Sigmoid colon (tissue), 6 donors: ENCODE measurements at regions not wholly inside any gene's neighbourhood (a gene's known extent, or its start where the extent isn't known, plus 50 kb on each side); places are given as distances from the start of the nearest gene placed in this dataset.

ENCODE experiments used
- DNase-seq: peaks from one replicate; pipeline ENCODE4 v3.0.0-alpha.2; 2019
- H3K27ac ChIP-seq, 4 donors: fragments of 200-600 bp; sonication (generic); one replicate each; pipeline ENCODE4 v1.5.1; 2016 to 2019; ENCODE audit warnings: mild to moderate bottlenecking in 1 of 4
- H3K27me3 ChIP-seq, 3 donors: fragments of 200-600 bp; sonication (generic); one replicate each; pipeline ENCODE4 v1.5.1; 2019; ENCODE audit warnings: mild to moderate bottlenecking in 1 of 3
- H3K36me3 ChIP-seq, 4 donors: fragments of 200-600 bp; sonication (generic); one replicate each; pipeline ENCODE4 v1.5.1; 2016 to 2019
- H3K4me1 ChIP-seq, 4 donors: fragments of 200-600 bp; sonication (generic); one replicate each; pipeline ENCODE4 v1.5.1; 2017 to 2019
- H3K4me3 ChIP-seq, 4 donors: fragments of 200-600 bp; sonication (generic); one replicate each; pipeline ENCODE4 v1.5.1; 2017 to 2019; ENCODE audit warnings: mild to moderate bottlenecking in 2 of 4, moderate library complexity in 1 of 4
- H3K9me3 ChIP-seq, 4 donors: fragments of 200-600 bp in 3 of 4; sonication (generic) in 3 of 4; one replicate each; pipeline versions ENCODE4 v1.5.1 to v1.6.1; 2013 to 2019
- CTCF ChIP-seq, 4 experiments: fragments of 450-650 bp in 3 of 4; fragments of 200-600 bp in 1 of 4; IDR thresholded peaks; one replicate each; pipeline ENCODE4 v1.5.1; 2016 to 2019; ENCODE audit warnings: antibody characterized with exemption in 4 of 4, mild to moderate bottlenecking in 3 of 4, moderate library complexity in 2 of 4
- EP300 ChIP-seq, 4 donors: sonication (generic); formaldehyde crosslinking; IDR thresholded peaks; one replicate each; pipeline ENCODE4 v1.6.1; 2017; ENCODE audit warnings: antibody characterized with exemption in 4 of 4
- POLR2A ChIP-seq, 2 donors: fragments of 450-650 bp; IDR thresholded peaks; one replicate each; pipeline ENCODE4 v1.6.1; 2016; ENCODE audit warnings: antibody characterized with exemption in 2 of 2, mild to moderate bottlenecking in 2 of 2, moderate library complexity in 2 of 2
- POLR2AphosphoS5 ChIP-seq, 4 donors: sonication (generic); formaldehyde crosslinking; IDR thresholded peaks; one replicate each; pipeline ENCODE4 v1.6.1; 2017; ENCODE audit warnings: antibody characterized with exemption in 4 of 4
- whole genome bisulfite sequencing, 2 donors: extraction: QIAGEN DNeasy Blood & Tissue Kit; methylation state at CpG; one replicate each; pipeline ENCODE4 v1.1.7; 2013; 5-methylcytosine and 5-hydroxymethylcytosine counted together
- intact Hi-C: fragments of 100-400 bp; cut with DNase I; formaldehyde crosslinking; loops from one replicate; pipeline ENCODE4 v1.15.1; 2023
- donor health status: healthy with polysubstance abuse.
- donor health status: healthy.

- H3K27ac ChIP-seq, result no peak overlapping the region
- no peak overlapping the region for H3K4me3 ChIP-seq
- H3K36me3 ChIP-seq, result no peaks in the 10 kb centered on the region
- TF ChIP-seq EP300 (IDR thresholded peaks at IDR 0.05) (no peak), POLR2A (IDR thresholded peaks at IDR 0.05) (no peak), POLR2AphosphoS5 (IDR thresholded peaks at IDR 0.05) (no peak), CTCF (IDR thresholded peaks at IDR 0.05) (no peak)
- H3K4me1 ChIP-seq, result no peaks in the 10 kb centered on the region
- no peaks in the 10 kb centered on the region for H3K27me3 ChIP-seq
- no peak for DNase-seq
- intact Hi-C loops, result no loop called here
- peaks cover 0 to 15% (median 6%) of the 10 kb centered on the region in 4 donors for H3K9me3 ChIP-seq
- WGBS, 2 donors, result 74 to 84% methylated on average over 3 of the region's 3 CpGs
These were observed 100.8 kb upstream of the SLC35B3 start for GRCh38 chr6:8536122-8536521.

GRCh38 chr6:8535519-8535918 is 100.2 kb upstream of the SLC35B3 start:
- Histone ChIP-seq H3K9me3 (peaks cover 0 to 15% (median 6%) of the 10 kb centered on the region in 4 donors), H3K36me3 (no peaks in the 10 kb centered on the region), H3K27me3 (no peaks in the 10 kb centered on the region), H3K27ac (no peak overlapping the region), H3K4me1 (no peaks in the 10 kb centered on the region), H3K4me3 (no peak overlapping the region)
- 79 to 90% methylated on average over 3 of the region's 3 CpGs for WGBS, 2 donors
- TF ChIP-seq POLR2AphosphoS5 (IDR thresholded peaks at IDR 0.05) (no peak), EP300 (IDR thresholded peaks at IDR 0.05) (no peak), CTCF (IDR thresholded peaks at IDR 0.05) (no peak), POLR2A (IDR thresholded peaks at IDR 0.05) (no peak)
- intact Hi-C loops, result no loop called here
- no peak for DNase-seq

- intact Hi-C loops, result no loop called here
- Histone ChIP-seq H3K36me3 (no peaks in the 10 kb centered on the region), H3K4me3 (no peak overlapping the region), H3K27ac (no peak overlapping the region), H3K4me1 (no peaks in the 10 kb centered on the region), H3K9me3 (no peaks in the 10 kb centered on the region), H3K27me3 (no peaks in the 10 kb centered on the region)
- 81 to 89% methylated on average over 12 of the region's 12 CpGs for WGBS, 2 donors
- no peak for TF ChIP-seq POLR2AphosphoS5 (IDR thresholded peaks at IDR 0.05)
- TF ChIP-seq CTCF (IDR thresholded peaks at IDR 0.05), result no peak
- TF ChIP-seq EP300 (IDR thresholded peaks at IDR 0.05), result no peak
- no peak for TF ChIP-seq POLR2A (IDR thresholded peaks at IDR 0.05)
- no peak for DNase-seq
These were observed 95.6 kb upstream of the SLC35B3 start for GRCh38 chr6:8530785-8531435.

- TF ChIP-seq POLR2A (IDR thresholded peaks at IDR 0.05), result no peak
- no peak for TF ChIP-seq EP300 (IDR thresholded peaks at IDR 0.05)
- no peak for TF ChIP-seq POLR2AphosphoS5 (IDR thresholded peaks at IDR 0.05)
- no peak for TF ChIP-seq CTCF (IDR thresholded peaks at IDR 0.05)
- H3K27me3 ChIP-seq, result no peaks in the 10 kb centered on the region
- H3K4me1 ChIP-seq, result no peaks in the 10 kb centered on the region
- no peak for DNase-seq
- H3K27ac ChIP-seq, result no peak overlapping the region
- H3K9me3 ChIP-seq, result no peaks in the 10 kb centered on the region
- intact Hi-C loops, result no loop called here
- no peak overlapping the region for H3K4me3 ChIP-seq
- H3K36me3 ChIP-seq, result no peaks in the 10 kb centered on the region
- 21 to 64% methylated on average over 2 of the region's 2 CpGs for WGBS, 2 donors
These were observed 93.9 kb upstream of the SLC35B3 start for GRCh38 chr6:8529250-8529649.

- Histone ChIP-seq H3K27me3 (no peaks in the 10 kb centered on the region), H3K27ac (no peak overlapping the region), H3K36me3 (no peaks in the 10 kb centered on the region), H3K9me3 (no peaks in the 10 kb centered on the region), H3K4me1 (no peaks in the 10 kb centered on the region), H3K4me3 (no peak overlapping the region)
- intact Hi-C loops, result no loop called here
- DNase-seq, result no peak
- no peak for TF ChIP-seq CTCF (IDR thresholded peaks at IDR 0.05)
- no peak for TF ChIP-seq POLR2AphosphoS5 (IDR thresholded peaks at IDR 0.05)
- no peak for TF ChIP-seq POLR2A (IDR thresholded peaks at IDR 0.05)
- TF ChIP-seq EP300 (IDR thresholded peaks at IDR 0.05), result no peak
- 89 to 92% methylated on average over 1 of the region's 1 CpG for WGBS, 2 donors
These were observed 92.5 kb upstream of the SLC35B3 start for GRCh38 chr6:8527818-8528217.
